ENCODE measurements at regions not wholly inside any gene's neighbourhood (a gene's known extent, or its start where the extent isn't known, plus 50 kb on each side); places are given as distances from the start of the nearest gene placed in this dataset.
"Not testable (repeated sequence)": the region's sequence is repeated elsewhere in the genome, so short reads cannot be mapped to it uniquely, and the experiment has no call there.

DNA sequence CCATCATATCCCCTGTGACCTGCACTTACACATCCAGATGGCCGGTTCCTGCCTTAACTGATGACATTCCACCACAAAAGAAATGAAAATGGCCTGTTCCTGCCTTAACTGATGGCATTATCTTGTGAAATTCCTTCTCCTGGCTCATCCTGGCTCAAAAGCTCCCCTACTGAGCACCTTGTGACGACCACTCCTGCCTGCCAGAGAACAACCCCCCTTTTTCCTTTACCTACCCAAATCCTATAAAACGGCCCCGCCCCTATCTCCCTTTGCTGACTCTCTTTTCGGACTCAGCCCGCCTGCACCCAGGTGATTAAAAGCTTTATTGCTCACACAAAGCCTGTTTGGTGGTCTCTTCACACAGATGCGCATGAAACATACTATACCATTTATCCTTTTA, 279.7 kb upstream of the CHRM3 start:
- not testable (repeated sequence) for ATAC-seq, DNase-seq

DNA sequence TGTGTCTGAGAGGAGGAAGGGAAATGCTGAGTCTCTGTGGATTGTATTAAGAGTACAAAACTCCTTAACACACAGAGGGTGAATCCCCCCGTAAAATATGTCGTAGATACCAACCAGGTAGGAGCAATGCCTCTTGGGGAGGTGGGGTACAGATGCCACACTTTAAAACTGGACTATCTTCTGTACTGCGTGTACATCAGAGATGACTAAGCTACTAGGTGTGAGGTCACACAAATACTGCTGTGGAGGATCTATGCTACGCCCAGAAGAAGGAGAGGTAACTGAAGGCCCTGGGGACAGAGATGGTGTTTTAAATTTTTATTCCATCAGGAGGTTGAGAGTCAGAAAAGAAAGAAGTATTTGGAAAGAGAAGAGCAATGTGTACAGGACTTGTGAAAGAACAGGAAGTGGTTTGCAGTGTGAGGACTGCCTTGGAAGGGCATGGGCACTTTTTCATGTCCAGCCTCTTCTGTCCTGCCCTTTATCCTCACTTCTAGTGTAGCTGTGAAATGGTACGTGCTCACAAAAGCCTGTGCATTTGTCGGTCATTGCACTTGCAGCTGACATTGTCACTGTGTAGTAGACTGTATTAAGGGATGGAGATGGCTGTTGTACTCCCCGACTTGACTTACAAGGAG, 287.8 kb upstream of the CHRM3 start:
- DNase-seq (no peak), ATAC-seq (no peak)

DNA sequence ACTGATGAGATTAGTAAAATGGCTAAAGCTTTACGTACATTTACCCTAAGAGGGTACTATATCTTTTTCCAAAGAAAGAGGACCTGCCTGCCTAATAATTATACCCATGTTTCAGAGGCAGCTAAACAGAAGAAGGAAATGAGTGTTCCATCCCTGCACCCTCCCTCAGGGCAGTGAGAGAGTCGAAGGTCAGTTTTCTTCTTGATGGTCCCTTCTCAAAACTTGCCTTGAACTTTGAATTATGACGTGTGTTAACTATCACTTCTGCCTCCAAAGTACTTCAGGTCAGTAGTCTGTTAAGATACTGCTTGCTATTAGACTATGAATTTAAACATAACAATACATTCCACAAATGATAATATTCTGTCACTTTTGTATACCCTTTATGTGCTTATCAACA, 294.8 kb upstream of the CHRM3 start:
- ATAC-seq (no peak), DNase-seq (no peak)

DNA sequence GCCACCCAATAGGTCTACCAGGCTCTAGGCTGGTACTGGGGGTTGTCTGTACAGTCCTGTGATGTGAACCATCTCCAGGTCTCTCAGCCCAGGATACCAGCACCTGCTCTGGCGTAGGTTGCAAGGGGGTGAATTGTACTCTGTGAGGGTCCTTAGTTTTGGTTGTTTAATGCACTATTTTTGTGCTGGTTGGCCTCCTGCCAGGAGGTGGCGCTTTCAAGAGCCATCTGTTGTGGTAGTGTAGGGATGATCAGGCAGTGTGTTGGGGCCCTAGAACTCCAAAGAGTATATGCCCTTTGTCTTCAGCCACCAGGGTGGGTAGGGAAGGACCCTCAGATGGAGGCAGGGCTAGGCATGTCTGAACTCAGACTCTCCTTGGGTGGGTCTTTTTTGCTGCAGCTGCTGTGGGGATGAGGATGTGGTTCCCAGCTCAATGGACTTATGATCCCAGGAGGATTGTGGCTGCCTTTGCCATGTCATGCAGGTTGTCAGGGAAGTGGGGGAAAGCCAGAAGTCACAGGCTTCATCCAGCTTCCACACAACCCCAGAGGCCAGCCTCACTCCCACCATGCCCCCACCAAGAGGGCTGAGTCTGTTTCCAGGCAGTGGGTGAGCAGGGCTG, 301.8 kb upstream of the CHRM3 start:
- no peak for ATAC-seq
- DNase-seq = no peak

DNA sequence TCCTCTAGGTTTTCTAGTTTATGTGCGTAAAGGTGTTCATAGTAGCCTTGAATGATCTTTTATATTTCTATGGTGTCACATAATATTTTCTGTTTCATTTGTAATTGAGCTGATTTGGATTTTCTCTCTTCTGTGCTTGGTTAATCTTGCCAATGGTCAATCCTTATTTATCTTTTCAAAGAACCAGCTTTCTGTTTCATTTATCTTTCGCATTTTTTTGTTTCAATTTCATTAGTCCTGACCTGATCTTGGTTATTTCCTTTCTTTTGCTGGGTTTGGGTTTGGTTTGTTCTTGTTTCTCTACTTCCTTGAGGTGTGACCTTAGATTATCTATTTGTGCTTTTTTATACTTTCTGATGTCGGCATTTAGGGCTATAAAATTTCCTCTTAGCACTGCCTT, 304.4 kb upstream of the CHRM3 start:
- ATAC-seq, DNase-seq: not testable (repeated sequence)

DNA sequence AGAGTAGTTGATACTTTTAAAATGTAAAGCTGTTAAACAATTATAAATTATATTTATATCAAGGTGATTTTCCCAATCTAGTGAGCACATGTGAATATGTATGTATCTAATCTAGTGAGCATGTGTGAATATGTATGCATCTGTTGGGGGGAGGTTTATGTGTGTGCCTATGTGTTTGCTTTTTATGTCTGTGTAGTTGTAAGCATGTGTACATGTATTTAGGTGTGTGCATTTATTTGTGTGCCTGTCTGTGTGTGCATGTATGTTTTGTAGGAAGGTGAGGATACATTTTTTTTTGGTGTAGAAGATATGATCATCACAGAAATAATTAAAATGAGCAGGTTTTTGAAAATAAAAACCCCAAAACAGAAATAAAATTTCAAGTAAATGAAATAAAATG, 318.9 kb upstream of the CHRM3 start:
- DNase-seq (no peak), ATAC-seq (no peak)

DNA sequence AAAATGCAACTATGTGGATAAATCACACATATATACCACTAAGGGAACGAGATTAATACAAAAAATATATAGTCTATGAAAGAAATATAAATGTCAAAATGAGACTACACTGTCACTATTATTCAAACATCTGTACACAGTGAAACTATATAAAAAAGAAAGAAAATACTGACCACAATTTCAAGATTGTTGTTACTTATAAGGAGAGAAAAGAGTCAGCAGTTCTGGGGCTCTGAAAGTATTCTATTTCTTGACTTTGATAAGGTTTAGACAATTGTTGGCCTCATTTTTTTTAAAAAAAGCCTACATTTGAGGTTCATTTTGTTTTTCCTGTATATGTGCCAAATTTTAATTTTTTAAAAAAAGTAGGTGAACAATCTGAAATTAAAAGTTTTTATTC, 319.3 kb upstream of the CHRM3 start:
- ATAC-seq (no peak), DNase-seq (no peak)

DNA sequence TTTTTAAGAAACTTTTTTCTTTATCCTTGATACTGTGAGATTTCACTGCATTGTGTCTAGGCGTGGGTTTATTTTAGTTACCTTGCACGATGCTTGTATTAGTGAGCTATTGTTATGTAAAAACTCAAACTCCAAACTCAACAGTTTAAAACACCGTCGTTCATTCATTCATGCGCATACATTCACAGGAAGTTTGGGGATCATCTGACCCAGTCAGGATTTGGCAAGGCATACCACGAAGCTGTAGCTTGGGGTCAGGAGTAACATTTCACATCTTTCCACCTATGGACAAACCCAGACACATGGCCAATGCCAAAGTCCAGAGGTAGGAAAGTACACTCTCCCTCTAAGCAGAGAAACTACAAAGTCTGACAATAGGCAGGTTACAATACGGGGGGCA, 324.6 kb upstream of the CHRM3 start:
- DNase-seq (no peak), ATAC-seq (no peak)

DNA sequence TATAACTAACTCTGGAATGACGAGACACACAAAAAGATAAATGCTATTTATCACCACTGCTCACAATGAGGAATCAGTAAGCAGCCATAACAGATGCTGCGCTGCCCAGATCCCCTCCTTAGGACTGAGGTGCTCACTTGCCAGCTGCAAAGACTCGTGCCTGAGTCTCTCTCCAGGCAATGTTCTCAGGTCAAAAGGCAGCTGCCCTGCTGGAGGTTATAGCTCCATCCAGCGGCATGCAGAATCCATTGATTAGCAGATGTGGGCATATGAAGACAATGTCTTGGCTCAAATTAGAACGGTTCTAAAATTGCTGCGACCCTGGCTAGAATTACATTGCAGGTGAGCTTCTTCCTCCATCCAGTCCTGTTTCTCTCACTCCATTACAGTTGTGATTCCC, 328.2 kb upstream of the CHRM3 start:
- DNase-seq (no peak), ATAC-seq (no peak)

DNA sequence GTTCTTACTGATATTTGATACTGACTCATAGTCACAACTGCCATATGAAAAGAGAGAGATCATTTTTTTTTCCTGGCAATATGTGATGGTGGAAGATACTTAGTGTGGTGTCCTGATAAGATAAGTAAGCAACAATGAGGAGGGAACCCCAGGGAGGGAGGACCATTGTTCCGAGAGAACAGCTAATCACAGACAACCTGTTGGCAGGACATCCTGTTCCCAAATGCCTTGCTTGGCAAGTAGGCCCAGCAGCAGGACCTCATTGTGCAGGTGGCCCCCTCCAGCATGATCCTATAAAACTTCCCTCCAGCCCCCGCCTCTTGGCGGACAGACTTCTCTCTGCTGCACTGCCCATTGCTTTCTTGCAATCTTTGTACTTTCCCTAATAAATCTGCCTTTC, 329.4 kb upstream of the CHRM3 start:
- ATAC-seq = no peak

DNA sequence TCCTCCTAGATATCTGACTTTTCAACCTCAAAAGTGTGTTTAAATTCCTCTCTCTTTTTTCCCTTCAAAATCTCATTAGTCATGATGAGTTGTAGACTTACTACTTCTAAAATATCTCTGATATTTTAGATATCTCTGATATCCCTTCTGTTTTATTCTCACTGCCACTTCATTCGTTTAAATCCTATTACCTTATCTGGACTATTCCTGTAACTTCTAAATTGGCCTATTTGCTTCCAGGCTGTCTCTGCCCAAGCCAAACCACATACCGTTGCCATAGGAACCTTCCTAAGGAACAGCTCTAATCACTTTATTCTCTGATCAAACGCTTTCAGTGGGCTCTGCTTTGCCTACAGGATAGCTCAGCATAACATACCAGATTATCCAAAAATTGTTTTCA, 333.1 kb upstream of the CHRM3 start:
- no peak for ATAC-seq
- no peak for DNase-seq

More for the DNA sequence above, 329.4 kb upstream of the CHRM3 start:
- DNase-seq = no peak

DNA sequence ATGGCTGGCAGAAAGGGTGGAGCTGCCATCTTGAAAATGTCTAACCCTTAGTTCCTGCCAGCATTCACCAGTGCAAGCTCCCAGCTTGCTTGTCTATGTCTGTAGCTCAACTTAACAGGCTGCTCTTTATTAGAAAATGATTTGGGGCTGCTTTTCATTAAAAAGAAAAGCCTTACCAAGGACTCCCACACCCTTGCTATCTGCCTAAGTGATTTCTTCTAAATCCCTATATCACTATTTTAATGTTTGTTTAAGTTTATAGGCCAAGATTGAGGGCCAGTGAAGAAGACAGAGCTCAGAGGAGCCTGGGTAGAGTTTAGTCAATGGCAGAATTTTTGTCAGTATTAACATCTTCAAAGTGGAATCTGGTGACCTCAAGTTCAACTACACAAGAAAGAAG, 336.8 kb upstream of the CHRM3 start:
- ATAC-seq = no peak
- no peak for DNase-seq

DNA sequence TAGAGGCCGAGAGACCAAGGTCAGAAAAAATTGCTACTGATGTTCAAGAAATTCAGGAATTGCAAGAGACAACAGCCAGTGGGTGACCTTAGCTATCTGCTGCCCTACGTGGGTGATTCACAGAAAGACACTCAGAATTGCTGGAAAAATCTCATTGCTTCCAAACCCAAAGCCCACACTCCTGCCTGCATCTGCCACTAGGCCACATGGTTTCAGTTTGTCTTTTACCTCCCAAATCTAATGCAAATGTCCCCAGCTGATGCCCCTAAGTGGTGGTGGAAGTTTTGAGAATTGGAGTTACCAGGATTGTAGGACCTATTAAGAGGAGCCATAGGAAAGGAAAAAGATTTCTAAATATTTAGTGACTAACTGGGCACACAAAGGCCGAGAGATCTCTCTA, 341.5 kb upstream of the CHRM3 start:
- ATAC-seq (no peak), DNase-seq (no peak)

DNA sequence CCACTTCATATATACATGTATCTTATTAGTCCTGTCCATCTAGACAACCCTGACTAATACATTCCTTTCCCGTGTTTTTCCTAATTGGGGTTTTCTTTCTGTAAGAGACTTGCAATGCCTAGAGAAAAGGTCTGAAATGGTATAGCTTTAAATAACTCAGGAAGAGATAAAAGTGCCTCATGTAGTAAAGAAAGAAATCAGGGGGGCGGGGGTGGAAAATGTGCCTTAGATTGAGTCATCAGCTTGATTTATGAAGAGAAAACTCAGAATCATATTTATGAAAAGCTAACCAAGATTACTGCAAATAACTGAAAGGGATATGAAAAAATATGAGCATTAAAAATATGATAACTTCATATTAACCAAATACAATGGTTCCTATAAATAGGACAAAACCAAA, 345.8 kb upstream of the CHRM3 start:
- DNase-seq (no peak), ATAC-seq (no peak)

DNA sequence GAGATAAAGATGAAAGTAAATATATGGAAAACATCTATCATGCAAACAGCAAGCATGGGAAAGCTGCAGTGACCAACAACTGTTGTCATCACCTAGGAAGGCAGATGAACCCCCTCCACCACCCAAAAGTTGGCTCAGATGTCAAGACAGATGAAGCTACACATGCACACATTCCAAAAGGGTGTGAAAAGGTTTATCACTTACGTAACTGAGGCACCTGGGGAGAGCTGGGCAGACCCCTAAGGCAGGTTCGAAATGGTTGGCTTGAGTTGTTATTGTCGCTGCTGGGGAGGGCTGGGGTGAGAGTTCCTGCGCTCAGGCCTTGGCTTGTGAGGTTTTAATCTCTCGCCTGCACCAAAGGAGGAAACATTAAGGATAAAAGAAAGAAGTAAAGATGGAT, 355.1 kb upstream of the CHRM3 start:
- ATAC-seq = no peak
- no peak for DNase-seq

DNA sequence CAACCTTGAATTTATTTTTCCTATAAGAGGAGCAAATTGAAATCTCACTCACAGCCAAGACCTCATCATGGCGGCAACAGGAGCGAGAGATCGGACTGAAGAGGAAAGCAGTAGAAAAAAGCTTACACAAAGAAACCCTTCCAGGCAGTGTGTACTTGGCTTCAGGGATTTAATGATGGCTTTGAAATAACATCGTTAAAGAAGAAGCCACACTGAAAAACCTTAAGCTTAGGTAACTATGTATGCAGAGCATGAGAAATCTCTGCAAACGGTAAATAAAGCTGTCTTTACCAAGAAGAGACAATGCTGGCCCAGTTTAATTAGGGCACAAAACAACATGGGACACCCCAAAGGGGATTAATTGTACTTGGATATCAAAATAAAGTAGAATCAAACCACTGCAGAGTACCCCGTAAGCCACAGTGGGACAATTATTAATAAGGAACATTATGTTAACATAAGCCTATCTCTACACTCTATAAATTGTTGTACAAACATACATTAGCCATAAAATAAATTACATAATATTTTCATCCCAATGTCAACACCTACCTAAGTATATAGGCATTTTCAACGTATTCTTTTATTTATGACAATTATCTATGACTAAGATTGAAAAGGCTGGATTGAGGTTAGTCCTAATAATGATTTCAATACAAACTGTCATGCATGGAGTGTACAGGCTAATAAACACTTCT, 360.2 kb upstream of the CHRM3 start:
- DNase-seq = no peak
- ATAC-seq = no peak

DNA sequence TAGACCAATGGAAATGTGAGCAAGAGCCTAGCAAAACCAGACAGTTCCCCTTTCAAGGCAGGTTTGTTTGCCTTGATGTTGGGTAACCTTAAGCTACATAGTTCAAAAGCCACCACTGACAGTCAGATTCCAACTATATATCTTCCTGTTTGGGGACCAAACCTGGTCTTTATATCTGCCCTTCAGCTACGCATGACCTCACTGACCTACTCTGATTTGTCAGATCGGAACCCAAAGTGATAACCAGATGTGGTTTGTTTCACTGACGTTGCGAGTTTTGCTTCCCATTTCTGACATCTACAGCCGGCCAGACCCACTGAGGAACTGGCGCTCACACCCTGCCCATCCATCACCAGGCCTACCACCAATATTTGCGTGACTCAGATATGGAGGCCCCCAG, 361.1 kb upstream of the CHRM3 start:
- ATAC-seq = no peak

DNA sequence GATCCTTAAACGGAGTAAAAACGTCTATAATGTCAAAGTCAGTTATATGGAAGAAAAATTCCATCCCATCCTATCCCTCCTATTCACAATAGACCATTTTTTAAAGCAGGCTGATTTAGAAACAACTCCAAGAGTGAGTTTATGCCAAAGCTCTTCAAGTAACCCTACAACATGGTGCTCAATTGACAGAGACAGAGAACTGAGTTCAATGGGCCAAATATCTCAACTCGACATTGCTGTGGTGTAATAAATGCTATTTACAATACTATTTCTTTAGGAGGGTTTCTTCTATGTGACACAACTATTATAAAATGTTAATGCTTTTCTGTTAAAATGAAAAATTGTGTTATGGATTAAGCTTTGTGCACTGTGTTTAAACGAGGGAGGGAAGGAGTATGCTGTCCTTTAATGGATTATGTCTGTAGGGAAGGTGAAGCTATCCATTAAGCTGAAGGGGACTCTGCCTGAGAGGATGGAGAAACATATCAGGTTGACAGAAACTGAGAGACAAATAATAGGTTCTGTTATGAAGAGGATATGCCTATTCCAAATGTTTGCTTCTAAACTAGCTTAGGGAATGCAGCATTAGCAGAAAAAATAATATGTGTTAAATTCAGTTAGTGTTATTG, 362.5 kb upstream of the CHRM3 start:
- ATAC-seq = no peak
- DNase-seq = no peak

More for the DNA sequence above, 361.1 kb upstream of the CHRM3 start:
- no peak for DNase-seq

DNA sequence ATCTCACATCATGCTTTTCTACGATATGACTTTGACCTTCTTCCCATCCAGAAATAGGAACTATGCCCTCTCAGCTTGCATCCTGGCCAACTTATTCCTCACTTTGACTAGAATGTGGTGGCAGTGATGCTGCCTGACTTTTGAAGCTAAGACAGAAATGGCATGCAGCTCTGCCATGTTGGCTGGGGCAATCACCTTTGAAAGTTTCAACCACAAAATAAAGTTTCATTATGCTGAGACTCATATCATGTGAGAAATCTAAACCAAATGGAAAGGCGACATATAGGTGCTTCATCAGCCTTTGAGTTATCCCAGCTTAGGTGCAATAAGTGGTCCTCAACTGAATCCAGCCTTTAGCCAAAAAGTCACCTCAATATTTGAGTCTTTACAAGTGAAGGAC, 370.0 kb upstream of the CHRM3 start:
- DNase-seq (no peak), ATAC-seq (no peak)

DNA sequence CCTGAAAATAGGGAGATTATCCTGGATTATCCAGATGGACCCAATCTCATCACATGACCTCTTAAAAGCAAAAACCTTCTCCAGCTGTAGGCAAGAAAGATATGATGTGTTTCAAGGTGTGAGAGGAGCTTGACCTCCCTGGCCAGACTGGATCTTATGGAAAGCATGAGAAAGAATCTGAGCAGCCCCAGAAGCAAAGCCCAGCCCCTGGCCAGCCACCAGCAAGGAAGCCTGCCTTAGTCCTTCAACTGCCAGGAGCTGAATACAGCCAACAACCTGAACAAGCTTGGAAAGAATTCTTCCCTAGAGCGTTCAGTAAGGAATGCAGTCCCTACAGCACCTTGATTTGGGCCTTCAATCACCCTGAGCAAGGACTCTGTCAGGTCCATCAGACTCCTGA, 375.0 kb upstream of the CHRM3 start:
- no peak for ATAC-seq
- no peak for DNase-seq

DNA sequence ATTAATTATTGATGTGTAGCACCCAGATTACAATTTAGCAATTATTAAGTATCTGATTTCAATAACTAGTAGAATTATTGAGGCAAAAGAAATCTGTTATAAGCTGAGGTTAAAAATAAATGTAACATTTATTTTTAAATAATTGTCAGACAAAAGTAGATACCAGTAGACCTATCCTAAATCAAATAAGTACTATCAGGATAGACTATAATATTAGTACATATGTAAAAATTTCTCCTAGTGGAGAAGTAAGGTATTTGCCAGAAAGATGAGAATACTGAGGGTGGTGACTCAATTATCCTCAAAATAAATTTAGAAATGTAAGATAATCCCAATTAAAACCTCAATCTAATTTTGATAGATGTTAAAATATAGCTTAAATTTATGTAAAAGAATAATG, 377.8 kb upstream of the CHRM3 start:
- DNase-seq = no peak
- ATAC-seq = no peak

DNA sequence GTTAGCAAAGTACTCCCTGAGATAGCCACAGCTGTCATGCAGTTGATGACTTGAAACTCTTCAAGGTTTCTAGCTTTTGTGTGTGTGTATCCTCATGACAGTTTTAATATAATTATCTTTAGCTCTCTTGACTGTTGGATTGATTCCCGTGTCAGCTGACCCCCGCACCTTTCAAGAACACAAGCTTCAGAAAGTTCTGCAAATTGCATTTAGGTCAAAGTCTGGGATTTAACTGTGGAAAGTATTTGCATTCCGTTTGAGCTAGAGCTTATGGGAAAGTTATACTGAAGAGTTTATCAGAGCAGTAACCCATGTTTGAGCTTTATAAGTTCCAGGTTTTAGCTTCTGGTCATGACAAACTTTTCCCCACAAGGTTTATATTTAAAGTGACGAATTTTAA, 380.1 kb upstream of the CHRM3 start:
- ATAC-seq (no peak), DNase-seq (no peak)

DNA sequence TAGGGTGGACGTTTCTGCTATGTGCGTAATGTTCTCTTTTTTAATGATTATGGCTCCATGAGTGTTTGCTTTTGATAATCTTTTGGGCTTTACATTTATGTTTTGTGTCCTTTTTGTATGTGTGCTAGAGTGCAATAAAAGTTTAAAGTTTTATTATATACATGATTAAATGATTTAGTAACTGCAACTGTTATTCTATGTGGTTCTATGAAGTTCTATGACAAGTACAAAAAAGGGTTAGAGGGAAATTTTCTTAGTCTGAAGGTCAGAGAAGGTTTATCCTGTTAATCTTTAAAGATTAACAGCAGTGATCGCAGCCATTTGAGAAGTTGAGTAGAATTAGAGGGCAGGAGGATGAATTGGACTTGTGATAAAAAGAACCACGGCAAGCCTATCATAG, 386.4 kb upstream of the CHRM3 start:
- ATAC-seq (no peak), DNase-seq (no peak)

Measured in stimulated activated naive CD8-positive, alpha-beta T cell treated with anti-CD3 and anti-CD28 coated beads, Interleukin-15, Interleukin-2, amounts not matched to agents 100 U/mL and 50 U/mL, for 24 hours (primary cell).